Kidney epithelial cell (primary cell): ENCODE measurements at regions not wholly inside any gene's neighbourhood (a gene's known extent, or its start where the extent isn't known, plus 50 kb on each side); places are given as distances from the start of the nearest gene placed in this dataset.

Experiments used
- DNase-seq: peaks from one replicate; pipeline ENCODE4 v3.0.0-alpha.2; 2010; ENCODE audit warnings: low read depth
- H3K27me3 ChIP-seq: 2 replicates; pipeline ENCODE4 v1.6.0; 2011; ENCODE audit warnings: low read length; ENCODE audit not compliant: control insufficient read depth, insufficient read depth
- H3K36me3 ChIP-seq: 2 replicates; pipeline ENCODE4 v1.5.1; 2011; ENCODE audit warnings: low read length; ENCODE audit not compliant: control insufficient read depth, insufficient read depth
- H3K4me3 ChIP-seq: 2 replicates; pipeline ENCODE4 v1.5.1; 2011; ENCODE audit warnings: low read depth, mild to moderate bottlenecking, control low read depth, low read length
- CTCF ChIP-seq: IDR thresholded peaks from 2 replicates; pipeline ENCODE4 v1.5.1; 2011; ENCODE audit warnings: mild to moderate bottlenecking, moderate library complexity, low read length, control low read depth, inconsistent platforms; ENCODE audit not compliant: insufficient read depth, poor library complexity, severe bottlenecking

- TF ChIP-seq CTCF: no peak
- no peak for DNase-seq
- Histone ChIP-seq H3K4me3 (no peak overlapping the region), H3K27me3 (no peaks in the 10 kb centered on the region), H3K36me3 (no peaks in the 10 kb centered on the region)
Measured at GRCh38 chr2:19688059-19688458, 213.7 kb downstream of the TTC32 start.

- no peaks in the 10 kb centered on the region for H3K36me3 ChIP-seq
- no peak for DNase-seq
- TF ChIP-seq CTCF: no peak
- no peak overlapping the region for H3K4me3 ChIP-seq
- H3K27me3 ChIP-seq: no peaks in the 10 kb centered on the region
Measured at GRCh38 chr2:19687017-19687659, 214.6 kb downstream of the TTC32 start.

- no peaks in the 10 kb centered on the region for H3K27me3 ChIP-seq
- H3K4me3 ChIP-seq: no peak overlapping the region
- DNase-seq: no peak
- no peak for TF ChIP-seq CTCF
- H3K36me3 ChIP-seq: no peaks in the 10 kb centered on the region
Measured at GRCh38 chr2:19686439-19686838, 215.3 kb downstream of the TTC32 start.

- no peak for DNase-seq
- no peak overlapping the region for H3K4me3 ChIP-seq
Measured at GRCh38 chr2:19685731-19686130, 216.1 kb downstream of the TTC32 start.

GRCh38 chr2:19684516-19684915 is 217.3 kb downstream of the TTC32 start:
- Histone ChIP-seq H3K4me3 (no peak overlapping the region), H3K36me3 (no peaks in the 10 kb centered on the region), H3K27me3 (no peaks in the 10 kb centered on the region)
- no peak for DNase-seq
- TF ChIP-seq CTCF: no peak

More at GRCh38 chr2:19685731-19686130, 216.1 kb downstream of the TTC32 start:
- no peak for TF ChIP-seq CTCF
- no peaks in the 10 kb centered on the region for H3K27me3 ChIP-seq
- H3K36me3 ChIP-seq: no peaks in the 10 kb centered on the region

- Histone ChIP-seq H3K27me3 (no peaks in the 10 kb centered on the region), H3K4me3 (no peak overlapping the region), H3K36me3 (no peaks in the 10 kb centered on the region)
- no peak for DNase-seq
- TF ChIP-seq CTCF: no peak
Measured at GRCh38 chr2:19683556-19683955, 218.2 kb downstream of the TTC32 start.
